NCI-H1417 (cell line): ENCODE measurements at regions not wholly inside any gene's neighbourhood (a gene's known extent, or its start where the extent isn't known, plus 50 kb on each side); places are given as distances from the start of the nearest gene placed in this dataset.

Source experiments
- DNase-seq, 3 experiments: peaks; one replicate each; lab custom pipeline; 2025; lab: John Stamatoyannopoulos, UW

DNA sequence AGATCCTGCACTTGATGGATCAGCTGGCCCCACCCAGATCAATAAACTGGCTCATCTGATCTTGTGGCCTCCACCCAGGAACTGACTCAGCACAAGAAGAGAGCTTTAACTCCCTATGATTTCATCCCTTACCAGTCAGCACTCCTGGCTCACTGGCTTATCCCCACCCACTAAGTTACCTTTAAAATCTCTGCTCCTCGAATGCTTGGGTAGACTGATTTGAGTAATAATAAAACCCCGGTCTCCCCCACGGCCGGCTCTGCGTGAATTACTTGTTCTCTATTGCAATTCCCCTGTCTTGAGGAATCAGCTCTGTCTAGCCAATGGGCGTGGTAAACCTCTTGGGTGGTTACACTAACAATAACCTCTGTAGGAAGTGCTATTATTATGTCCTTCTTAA, 83.7 kb downstream of the MBL2 start:
- no peak for DNase-seq

DNA sequence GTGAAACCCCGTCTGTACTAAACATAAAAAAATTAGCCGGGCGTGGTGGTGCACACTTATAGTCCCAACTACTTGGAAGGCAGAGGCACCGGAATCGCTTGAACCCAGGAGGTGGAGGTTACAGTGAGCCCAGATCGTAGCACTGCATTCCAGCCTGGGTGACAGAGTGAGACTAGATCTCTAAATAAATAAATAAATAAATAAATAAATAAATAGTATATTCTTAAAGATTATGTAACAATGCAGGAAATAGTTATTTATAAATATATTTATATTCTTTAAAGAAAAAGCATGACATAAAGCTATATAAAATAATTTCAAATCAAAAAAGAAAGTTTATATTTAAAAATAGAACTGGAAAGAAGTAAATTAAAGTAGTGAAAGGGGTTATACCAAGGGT, 76.4 kb downstream of the MBL2 start:
- no peak for DNase-seq

DNA sequence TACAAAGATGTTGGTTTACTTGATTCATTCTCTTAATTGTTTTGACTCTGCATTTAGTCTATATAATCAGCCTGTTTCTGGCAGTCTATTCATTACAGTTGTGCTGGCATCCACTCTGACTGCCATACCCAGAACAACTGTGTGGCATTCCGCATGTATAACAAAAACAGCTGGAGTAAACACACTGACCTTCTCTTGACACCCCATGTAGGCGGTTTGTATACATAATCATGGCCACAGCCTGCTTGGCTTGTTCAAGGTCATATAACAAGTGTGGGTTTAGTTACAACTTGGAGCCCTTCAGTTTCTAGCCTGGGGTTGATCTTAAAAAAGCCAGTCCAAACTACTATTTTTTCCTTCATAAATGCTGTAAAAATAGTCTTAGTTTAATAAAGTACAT, 70.9 kb downstream of the MBL2 start:
- peak in 1 of 3 experiments; percentile 0 for DNase-seq

DNA sequence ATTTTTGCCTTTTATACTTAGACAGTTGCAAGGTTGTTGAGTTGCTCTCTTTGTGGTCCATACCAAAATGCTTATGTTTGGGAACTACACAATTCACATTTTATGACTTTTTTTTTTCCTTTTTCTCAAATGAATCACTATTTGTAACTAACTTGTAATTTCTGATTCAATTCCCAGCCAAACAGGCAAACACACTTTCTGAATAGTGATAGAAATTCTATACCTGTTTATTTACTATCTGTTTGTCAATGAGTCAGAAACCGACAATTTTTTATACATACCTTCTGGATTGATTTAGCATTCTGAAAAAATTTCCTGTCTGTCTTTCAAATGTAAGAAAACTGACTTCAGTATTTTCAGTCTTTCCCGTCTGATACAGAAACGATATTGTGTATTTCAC, 69.1 kb downstream of the MBL2 start:
- DNase-seq: no peak

DNA sequence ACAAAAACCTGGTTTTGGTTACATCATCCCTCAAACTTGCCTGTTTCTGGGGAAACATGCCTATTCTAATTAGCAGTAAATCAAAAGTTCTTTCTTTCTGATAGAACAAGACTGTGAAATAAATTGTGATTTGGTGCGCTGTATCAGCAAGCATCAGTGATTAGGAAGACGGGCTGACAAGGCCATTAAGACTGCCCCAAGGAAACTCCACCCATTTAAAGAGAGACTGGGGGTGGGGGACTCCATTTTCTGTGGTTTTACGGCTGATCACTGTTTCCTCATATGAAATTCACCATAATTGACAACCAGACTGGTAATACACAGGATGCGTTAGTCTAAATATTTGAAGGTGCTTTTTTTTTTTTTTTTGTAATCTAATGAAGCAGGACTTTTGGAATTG, 68.7 kb downstream of the MBL2 start:
- no peak for DNase-seq

DNA sequence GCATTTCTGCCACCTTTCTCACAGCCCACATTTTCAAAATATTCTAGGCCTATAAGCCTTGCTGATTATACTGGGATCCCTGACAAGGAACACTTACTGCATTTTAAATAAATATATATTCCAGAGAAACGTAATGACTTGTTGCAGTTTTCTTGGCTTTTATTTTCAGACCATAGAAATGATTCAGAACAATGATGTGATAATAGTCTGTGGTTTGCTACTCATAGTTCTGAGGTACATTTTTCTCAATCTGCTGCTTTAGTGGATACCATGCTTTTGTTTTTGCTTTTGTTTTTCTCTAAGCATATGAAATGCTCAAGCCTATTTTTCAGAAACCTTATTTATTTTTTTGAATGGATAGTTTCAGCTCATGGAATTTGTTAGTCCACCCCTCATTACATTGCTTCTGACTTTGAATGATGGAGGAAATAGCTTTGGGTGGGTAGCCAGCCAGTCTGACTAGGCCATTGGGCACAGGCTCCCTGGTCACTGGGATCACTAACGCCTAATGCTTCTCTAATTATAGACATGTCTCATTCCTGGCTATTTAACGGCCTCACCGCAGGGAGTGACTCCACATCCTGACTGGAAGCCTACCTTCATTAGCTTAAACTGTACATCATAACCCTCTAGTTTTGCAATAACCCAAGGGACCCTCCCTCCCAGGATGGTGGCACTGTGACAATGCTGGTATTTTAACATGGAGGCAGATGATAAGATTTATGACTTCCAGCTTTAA, 66.1 kb downstream of the MBL2 start:
- peak in 1 of 3 experiments; percentile 14 for DNase-seq
